GM18502 (cell line): ENCODE measurements at regions not wholly inside any gene's neighbourhood (a gene's known extent, or its start where the extent isn't known, plus 50 kb on each side); places are given as distances from the start of the nearest gene placed in this dataset.

Source experiments
- ATAC-seq: cut with Tn5 transposase; IDR thresholded peaks from one replicate; pipeline ENCODE4 v1.9.1; 2021; ENCODE audit warnings: mild to moderate bottlenecking; ENCODE audit not compliant: unreplicated experiment, poor library complexity

GRCh38 chr15:98567951-98568350 is 80.4 kb upstream of the IGF1R start:
- no peak for ATAC-seq

- ATAC-seq = no peak
Observed at GRCh38 chr15:98568382-98569017, 79.8 kb upstream of the IGF1R start.

GRCh38 chr15:98570119-98570518 is 78.2 kb upstream of the IGF1R start:
- ATAC-seq = no peak

DNA sequence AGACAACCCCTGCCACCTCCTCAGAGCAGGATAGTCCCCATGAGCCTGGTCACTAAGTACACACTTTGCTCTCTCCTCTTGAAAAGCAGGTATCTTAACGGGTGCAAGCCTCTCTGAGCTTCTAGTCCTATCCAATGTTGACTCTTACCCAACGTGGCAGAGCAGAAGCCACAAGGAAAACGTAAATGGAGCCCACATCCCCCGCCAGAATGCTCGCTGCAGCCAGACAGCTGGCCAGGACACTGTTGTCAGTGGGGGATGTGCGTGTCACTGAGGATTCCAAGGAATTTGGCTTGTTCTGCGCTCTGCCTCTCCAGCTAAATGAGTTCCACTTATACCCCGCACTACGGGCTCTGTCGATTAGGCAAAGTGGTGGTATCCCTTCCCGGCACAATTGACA is 67.8 kb upstream of the IGF1R start:
- ATAC-seq = no peak

- ATAC-seq = no peak
Observed at GRCh38 chr15:98581715-98582114, 66.6 kb upstream of the IGF1R start.

DNA sequence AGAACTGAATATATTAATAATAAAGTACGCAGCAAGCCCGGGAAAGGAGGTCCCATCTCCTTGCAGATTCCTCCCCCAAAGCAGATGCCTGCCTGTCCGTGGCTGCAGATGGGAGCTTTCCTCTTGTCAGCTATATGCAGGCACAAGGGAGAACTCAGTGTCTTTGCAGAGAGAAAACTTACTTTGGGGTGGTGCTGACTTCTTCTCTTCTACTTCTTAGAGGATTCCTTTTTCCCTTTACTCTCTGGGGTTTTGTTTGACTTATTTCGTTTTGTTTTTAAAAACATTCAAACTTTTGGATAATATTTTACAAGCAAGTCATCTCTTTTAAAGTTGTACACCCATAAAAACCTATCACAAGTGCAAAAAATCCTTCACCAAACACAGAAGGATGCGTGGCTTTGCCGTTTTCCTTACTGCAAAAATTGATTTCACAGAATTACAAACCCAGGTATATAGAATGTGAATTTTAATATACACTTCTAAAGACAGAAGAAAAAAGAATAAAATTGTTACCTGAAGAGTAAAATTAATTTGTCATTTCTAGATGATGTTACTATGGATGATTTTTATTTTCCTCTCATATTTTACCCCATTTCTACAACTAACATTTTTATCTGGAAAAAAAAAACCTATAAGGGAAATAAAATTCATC is 65.3 kb upstream of the IGF1R start:
- no peak for ATAC-seq

GRCh38 chr15:98583771-98584430 is 64.4 kb upstream of the IGF1R start:
- no peak for ATAC-seq

DNA sequence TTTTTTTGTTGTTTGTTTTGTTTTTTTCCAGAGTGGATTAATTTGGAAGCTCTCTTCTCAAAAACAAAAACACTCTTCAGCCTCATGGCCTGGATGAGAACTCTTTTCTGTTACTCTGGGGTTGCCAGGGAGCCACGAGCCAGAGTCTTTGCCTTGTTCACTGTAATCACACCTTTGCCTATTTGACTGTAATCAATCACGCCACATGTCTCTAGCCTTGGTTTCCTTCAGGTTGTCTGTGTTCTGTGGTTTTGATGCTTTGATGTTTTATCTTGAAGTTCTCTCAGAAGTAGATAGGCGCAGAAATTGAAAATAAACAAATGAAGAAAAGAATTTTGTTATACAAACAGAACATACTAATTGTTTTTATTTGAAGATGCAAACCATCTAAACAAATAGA is 62.3 kb upstream of the IGF1R start:
- no peak for ATAC-seq

- ATAC-seq = no peak
Observed at GRCh38 chr15:98592136-98592535, 56.2 kb upstream of the IGF1R start.

GRCh38 chr15:98596131-98596530 is 52.2 kb upstream of the IGF1R start:
- no peak for ATAC-seq

GRCh38 chr15:98596885-98597392 is 51.4 kb upstream of the IGF1R start:
- no peak for ATAC-seq

- no peak for ATAC-seq
Observed at GRCh38 chr15:98597666-98598065, 50.7 kb upstream of the IGF1R start.
